NB4 (cell line): ENCODE measurements at regions not wholly inside any gene's neighbourhood (a gene's known extent, or its start where the extent isn't known, plus 50 kb on each side); places are given as distances from the start of the nearest gene placed in this dataset.

Source experiments
- POLR2A ChIP-seq: IDR thresholded peaks from 2 replicates; pipeline ENCODE4 v1.6.1; 2011; ENCODE audit warnings: mild to moderate bottlenecking; ENCODE audit not compliant: insufficient read length; ENCODE audit errors: extremely low read depth
- TF ChIP-seq, protein P1 (sequence below): IDR thresholded peaks from one replicate; pipeline ENCODE4 v1.5.1; 2012; ENCODE audit warnings: low read depth, low read length
- TF ChIP-seq, protein P2 (sequence below): IDR thresholded peaks from 2 replicates; pipeline ENCODE4 v1.6.1; 2011; ENCODE audit warnings: low read depth, low read length

- TF ChIP-seq, protein P1, sequence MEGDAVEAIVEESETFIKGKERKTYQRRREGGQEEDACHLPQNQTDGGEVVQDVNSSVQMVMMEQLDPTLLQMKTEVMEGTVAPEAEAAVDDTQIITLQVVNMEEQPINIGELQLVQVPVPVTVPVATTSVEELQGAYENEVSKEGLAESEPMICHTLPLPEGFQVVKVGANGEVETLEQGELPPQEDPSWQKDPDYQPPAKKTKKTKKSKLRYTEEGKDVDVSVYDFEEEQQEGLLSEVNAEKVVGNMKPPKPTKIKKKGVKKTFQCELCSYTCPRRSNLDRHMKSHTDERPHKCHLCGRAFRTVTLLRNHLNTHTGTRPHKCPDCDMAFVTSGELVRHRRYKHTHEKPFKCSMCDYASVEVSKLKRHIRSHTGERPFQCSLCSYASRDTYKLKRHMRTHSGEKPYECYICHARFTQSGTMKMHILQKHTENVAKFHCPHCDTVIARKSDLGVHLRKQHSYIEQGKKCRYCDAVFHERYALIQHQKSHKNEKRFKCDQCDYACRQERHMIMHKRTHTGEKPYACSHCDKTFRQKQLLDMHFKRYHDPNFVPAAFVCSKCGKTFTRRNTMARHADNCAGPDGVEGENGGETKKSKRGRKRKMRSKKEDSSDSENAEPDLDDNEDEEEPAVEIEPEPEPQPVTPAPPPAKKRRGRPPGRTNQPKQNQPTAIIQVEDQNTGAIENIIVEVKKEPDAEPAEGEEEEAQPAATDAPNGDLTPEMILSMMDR, result no peak
- TF ChIP-seq POLR2A, result no peak
- TF ChIP-seq, protein P2, sequence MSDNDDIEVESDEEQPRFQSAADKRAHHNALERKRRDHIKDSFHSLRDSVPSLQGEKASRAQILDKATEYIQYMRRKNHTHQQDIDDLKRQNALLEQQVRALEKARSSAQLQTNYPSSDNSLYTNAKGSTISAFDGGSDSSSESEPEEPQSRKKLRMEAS, result no peak
Observed at GRCh38 chr6:111984081-111984480, 69.8 kb upstream of the CCN6 start.
